ENCODE measurements at regions not wholly inside any gene's neighbourhood (a gene's known extent, or its start where the extent isn't known, plus 50 kb on each side); places are given as distances from the start of the nearest gene placed in this dataset.

GRCh38 chr3:11913316-11913715, 66.6 kb upstream of the TAMM41 start:
- H3K9ac ChIP-seq (ENCODE audit: low read length in 3 of 3) = no peak overlapping the region
- TF ChIP-seq CTCF (IDR thresholded peaks at IDR 0.05; ENCODE audit: borderline replicate concordance, extremely low read depth, insufficient read depth) = no peak
- H3K4me3 ChIP-seq (ENCODE audit: low read length in 3 of 3) = no peak overlapping the region
- H3K36me3 ChIP-seq (ENCODE audit: control insufficient read depth in 2 of 3, insufficient read depth in 3 of 3, low read length in 3 of 3) = no peaks in the 10 kb centered on the region
- FAIRE-seq = no peak
- H3K27ac ChIP-seq (ENCODE audit: low read depth in 2 of 2, low read length in 2 of 2) = no peak overlapping the region
- no peak for DNase-seq
- H3K9me3 ChIP-seq (ENCODE audit: control insufficient read depth in 2 of 3, insufficient read depth in 1 of 3, low read length in 3 of 3) = no peaks in the 10 kb centered on the region
- intact Hi-C loops (cut with DNase I) = no loop called here
- no peaks in the 10 kb centered on the region for H3K27me3 ChIP-seq (ENCODE audit: control insufficient read depth, insufficient read depth, low read length)
- H3K4me1 ChIP-seq (ENCODE audit: control insufficient read depth in 2 of 3, insufficient read depth in 2 of 3, low read depth in 1 of 3, low read length in 3 of 3) = no peaks in the 10 kb centered on the region

GRCh38 chr3:11914041-11914440, 67.4 kb upstream of the TAMM41 start:
- intact Hi-C loops (cut with DNase I) = no loop called here
- Histone ChIP-seq H3K9me3 (ENCODE audit: control insufficient read depth in 2 of 3, insufficient read depth in 1 of 3, low read length in 3 of 3) (no peaks in the 10 kb centered on the region), H3K9ac (ENCODE audit: low read length in 3 of 3) (no peak overlapping the region), H3K4me3 (ENCODE audit: low read length in 3 of 3) (no peak overlapping the region), H3K36me3 (ENCODE audit: control insufficient read depth in 2 of 3, insufficient read depth in 3 of 3, low read length in 3 of 3) (no peaks in the 10 kb centered on the region), H3K27ac (ENCODE audit: low read depth in 2 of 2, low read length in 2 of 2) (no peak overlapping the region), H3K27me3 (ENCODE audit: control insufficient read depth, insufficient read depth, low read length) (no peaks in the 10 kb centered on the region), H3K4me1 (ENCODE audit: control insufficient read depth in 2 of 3, insufficient read depth in 2 of 3, low read depth in 1 of 3, low read length in 3 of 3) (no peaks in the 10 kb centered on the region)
- TF ChIP-seq CTCF (IDR thresholded peaks at IDR 0.05; ENCODE audit: borderline replicate concordance, extremely low read depth, insufficient read depth) = no peak
- DNase-seq = no peak
- no peak for FAIRE-seq

DNA sequence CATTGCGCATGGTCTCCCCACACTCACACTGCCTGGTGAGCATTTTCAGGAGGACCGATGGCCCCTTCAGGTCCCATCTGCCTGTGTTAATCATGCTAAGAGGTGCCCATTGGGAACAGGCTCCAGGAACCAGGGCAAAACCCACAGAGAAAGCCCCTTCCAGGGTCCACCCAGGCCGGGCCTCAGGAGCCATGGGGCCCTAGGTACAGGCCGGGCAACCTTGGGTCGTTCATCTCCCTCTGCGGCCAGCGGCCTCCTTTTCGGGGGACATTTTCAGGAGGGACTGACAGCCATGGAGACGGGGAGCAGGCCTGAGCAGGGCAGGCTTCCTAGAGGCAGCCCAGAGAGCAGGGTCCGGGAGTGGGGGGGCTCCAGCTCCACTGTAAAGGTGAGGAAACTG, 68.0 kb upstream of the TAMM41 start:
- no peak overlapping the region for H3K9ac ChIP-seq (ENCODE audit: low read length in 3 of 3)
- TF ChIP-seq CTCF (IDR thresholded peaks at IDR 0.05; ENCODE audit: borderline replicate concordance, extremely low read depth, insufficient read depth) = no peak
- no peak for FAIRE-seq
- no peak overlapping the region for H3K27ac ChIP-seq (ENCODE audit: low read depth in 2 of 2, low read length in 2 of 2)
- H3K36me3 ChIP-seq (ENCODE audit: control insufficient read depth in 2 of 3, insufficient read depth in 3 of 3, low read length in 3 of 3) = no peaks in the 10 kb centered on the region
- no peaks in the 10 kb centered on the region for H3K27me3 ChIP-seq (ENCODE audit: control insufficient read depth, insufficient read depth, low read length)
- H3K4me3 ChIP-seq (ENCODE audit: low read length in 3 of 3) = no peak overlapping the region
- no peaks in the 10 kb centered on the region for H3K4me1 ChIP-seq (ENCODE audit: control insufficient read depth in 2 of 3, insufficient read depth in 2 of 3, low read depth in 1 of 3, low read length in 3 of 3)
- no peaks in the 10 kb centered on the region for H3K9me3 ChIP-seq (ENCODE audit: control insufficient read depth in 2 of 3, insufficient read depth in 1 of 3, low read length in 3 of 3)
- intact Hi-C loops (cut with DNase I) = no loop called here
- DNase-seq = no peak

Measured in kidney (tissue), 13 donors.